ENCODE measurements at regions not wholly inside any gene's neighbourhood (a gene's known extent, or its start where the extent isn't known, plus 50 kb on each side); places are given as distances from the start of the nearest gene placed in this dataset.

- TF ChIP-seq ETS1 (IDR thresholded peaks at IDR 0.05): no peak
Observed at GRCh38 chr5:142388696-142389095, 63.9 kb upstream of the SPRY4 start (continued).

GRCh38 chr5:142387024-142387682 lies 62.3 kb upstream of the SPRY4 start:
- DNase-seq (ENCODE audit: low spot score): no peak
- Histone ChIP-seq H3K9me2 (ENCODE audit: insufficient read depth) (no peaks in the 10 kb centered on the region), H4K20me1 (replicated peaks; ENCODE audit: insufficient read depth) (no peaks in the 10 kb centered on the region), H2AFZ (no peak overlapping the region), H3K36me3 (ENCODE audit: insufficient read depth) (no peaks in the 10 kb centered on the region), H3K27me3 (ENCODE audit: insufficient read depth) (no peaks in the 10 kb centered on the region), H3K79me2 (replicated peaks; ENCODE audit: insufficient read depth) (no peaks in the 10 kb centered on the region), H3F3A (replicated peaks; ENCODE audit: low read depth) (peaks cover 13% of the 10 kb centered on the region; the same call in 1 of the 2 replicates), H3K4me2 (0 out of 2 replicates have a peak overlapping the region, but pooled peaks have one; percentile 20), H3K27ac (ENCODE audit: low read depth) (no peak overlapping the region), H3K4me1 (ENCODE audit: insufficient read depth) (peaks cover 27% of the 10 kb centered on the region), H3K4me3 (no peak overlapping the region)
- no peak overlapping the region for H3K27ac Mint-ChIP-seq
- no peak overlapping the region for H3K4me3 Mint-ChIP-seq
- peaks cover 19% of the 10 kb centered on the region for H3K27me3 Mint-ChIP-seq (ENCODE audit: insufficient read depth, low read depth, poor library complexity)
- ATAC-seq: no peak
- H3K36me3 Mint-ChIP-seq (ENCODE audit: low read depth): no peaks in the 10 kb centered on the region; the same call in 2 of the 3 replicates
- H3K4me1 Mint-ChIP-seq: peaks cover 51% of the 10 kb centered on the region
- H3K9me3 Mint-ChIP-seq: no peaks in the 10 kb centered on the region
- no peak for TF ChIP-seq EZH2 (IDR thresholded peaks at IDR 0.05; ENCODE audit: low read depth, unreplicated experiment)
- TF ChIP-seq EZH2phosphoT487 (IDR thresholded peaks at IDR 0.05; ENCODE audit: unreplicated experiment): no peak
- TF ChIP-seq ZNF114 (CRISPR knock-in tag; IDR thresholded peaks at IDR 0.05): no peak
- TF ChIP-seq POLR2AphosphoS5 (IDR thresholded peaks at IDR 0.05; ENCODE audit: low read depth): no peak
- no peak for TF ChIP-seq ETS1 (IDR thresholded peaks at IDR 0.05)
- no peak for TF ChIP-seq NANOG (IDR thresholded peaks at IDR 0.05; ENCODE audit: borderline replicate concordance)
- TF ChIP-seq, protein P1, sequence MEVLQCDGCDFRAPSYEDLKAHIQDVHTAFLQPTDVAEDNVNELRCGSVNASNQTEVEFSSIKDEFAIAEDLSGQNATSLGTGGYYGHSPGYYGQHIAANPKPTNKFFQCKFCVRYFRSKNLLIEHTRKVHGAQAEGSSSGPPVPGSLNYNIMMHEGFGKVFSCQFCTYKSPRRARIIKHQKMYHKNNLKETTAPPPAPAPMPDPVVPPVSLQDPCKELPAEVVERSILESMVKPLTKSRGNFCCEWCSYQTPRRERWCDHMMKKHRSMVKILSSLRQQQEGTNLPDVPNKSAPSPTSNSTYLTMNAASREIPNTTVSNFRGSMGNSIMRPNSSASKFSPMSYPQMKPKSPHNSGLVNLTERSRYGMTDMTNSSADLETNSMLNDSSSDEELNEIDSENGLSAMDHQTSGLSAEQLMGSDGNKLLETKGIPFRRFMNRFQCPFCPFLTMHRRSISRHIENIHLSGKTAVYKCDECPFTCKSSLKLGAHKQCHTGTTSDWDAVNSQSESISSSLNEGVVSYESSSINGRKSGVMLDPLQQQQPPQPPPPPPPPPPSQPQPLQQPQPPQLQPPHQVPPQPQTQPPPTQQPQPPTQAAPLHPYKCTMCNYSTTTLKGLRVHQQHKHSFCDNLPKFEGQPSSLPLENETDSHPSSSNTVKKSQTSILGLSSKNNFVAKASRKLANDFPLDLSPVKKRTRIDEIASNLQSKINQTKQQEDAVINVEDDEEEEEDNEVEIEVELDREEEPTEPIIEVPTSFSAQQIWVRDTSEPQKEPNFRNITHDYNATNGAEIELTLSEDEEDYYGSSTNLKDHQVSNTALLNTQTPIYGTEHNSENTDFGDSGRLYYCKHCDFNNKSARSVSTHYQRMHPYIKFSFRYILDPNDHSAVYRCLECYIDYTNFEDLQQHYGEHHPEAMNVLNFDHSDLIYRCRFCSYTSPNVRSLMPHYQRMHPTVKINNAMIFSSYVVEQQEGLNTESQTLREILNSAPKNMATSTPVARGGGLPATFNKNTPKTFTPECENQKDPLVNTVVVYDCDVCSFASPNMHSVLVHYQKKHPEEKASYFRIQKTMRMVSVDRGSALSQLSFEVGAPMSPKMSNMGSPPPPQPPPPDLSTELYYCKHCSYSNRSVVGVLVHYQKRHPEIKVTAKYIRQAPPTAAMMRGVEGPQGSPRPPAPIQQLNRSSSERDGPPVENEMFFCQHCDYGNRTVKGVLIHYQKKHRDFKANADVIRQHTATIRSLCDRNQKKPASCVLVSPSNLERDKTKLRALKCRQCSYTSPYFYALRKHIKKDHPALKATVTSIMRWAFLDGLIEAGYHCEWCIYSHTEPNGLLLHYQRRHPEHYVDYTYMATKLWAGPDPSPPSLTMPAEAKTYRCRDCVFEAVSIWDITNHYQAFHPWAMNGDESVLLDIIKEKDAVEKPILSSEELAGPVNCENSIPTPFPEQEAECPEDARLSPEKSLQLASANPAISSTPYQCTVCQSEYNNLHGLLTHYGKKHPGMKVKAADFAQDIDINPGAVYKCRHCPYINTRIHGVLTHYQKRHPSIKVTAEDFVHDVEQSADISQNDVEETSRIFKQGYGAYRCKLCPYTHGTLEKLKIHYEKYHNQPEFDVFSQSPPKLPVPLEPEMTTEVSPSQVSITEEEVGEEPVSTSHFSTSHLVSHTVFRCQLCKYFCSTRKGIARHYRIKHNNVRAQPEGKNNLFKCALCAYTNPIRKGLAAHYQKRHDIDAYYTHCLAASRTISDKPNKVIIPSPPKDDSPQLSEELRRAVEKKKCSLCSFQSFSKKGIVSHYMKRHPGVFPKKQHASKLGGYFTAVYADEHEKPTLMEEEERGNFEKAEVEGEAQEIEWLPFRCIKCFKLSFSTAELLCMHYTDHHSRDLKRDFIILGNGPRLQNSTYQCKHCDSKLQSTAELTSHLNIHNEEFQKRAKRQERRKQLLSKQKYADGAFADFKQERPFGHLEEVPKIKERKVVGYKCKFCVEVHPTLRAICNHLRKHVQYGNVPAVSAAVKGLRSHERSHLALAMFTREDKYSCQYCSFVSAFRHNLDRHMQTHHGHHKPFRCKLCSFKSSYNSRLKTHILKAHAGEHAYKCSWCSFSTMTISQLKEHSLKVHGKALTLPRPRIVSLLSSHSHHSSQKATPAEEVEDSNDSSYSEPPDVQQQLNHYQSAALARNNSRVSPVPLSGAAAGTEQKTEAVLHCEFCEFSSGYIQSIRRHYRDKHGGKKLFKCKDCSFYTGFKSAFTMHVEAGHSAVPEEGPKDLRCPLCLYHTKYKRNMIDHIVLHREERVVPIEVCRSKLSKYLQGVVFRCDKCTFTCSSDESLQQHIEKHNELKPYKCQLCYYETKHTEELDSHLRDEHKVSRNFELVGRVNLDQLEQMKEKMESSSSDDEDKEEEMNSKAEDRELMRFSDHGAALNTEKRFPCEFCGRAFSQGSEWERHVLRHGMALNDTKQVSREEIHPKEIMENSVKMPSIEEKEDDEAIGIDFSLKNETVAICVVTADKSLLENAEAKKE (CRISPR knock-in tag; IDR thresholded peaks at IDR 0.05): no peak
- TF ChIP-seq CTCF (conservative IDR thresholded peaks at IDR 0.05; ENCODE audit: low read depth in 2 of 2): no peak
- no peak for TF ChIP-seq CREB1 (CRISPR knock-in tag; IDR thresholded peaks at IDR 0.05; ENCODE audit: low read depth)
- TF ChIP-seq ZNF331 (CRISPR knock-in tag; IDR thresholded peaks at IDR 0.05; ENCODE audit: low read depth): no peak
